ENCODE measurements at regions not wholly inside any gene's neighbourhood (a gene's known extent, or its start where the extent isn't known, plus 50 kb on each side); places are given as distances from the start of the nearest gene placed in this dataset.

GRCh38 chr13:75231235-75231634 is 250.7 kb downstream of the TBC1D4 start:
- Histone ChIP-seq H3K27me3 (replicated peaks; ENCODE audit: insufficient read depth, low read depth, low read length, poor library complexity) (no peaks in the 10 kb centered on the region), H3K4me1 (ENCODE audit: insufficient read depth, low read length, poor library complexity, severe bottlenecking) (no peaks in the 10 kb centered on the region), H3K27ac (ENCODE audit: low read depth, low read length, poor library complexity, severe bottlenecking) (no peak overlapping the region), H3K9me3 (ENCODE audit: low read depth, low read length, poor library complexity, severe bottlenecking) (no peaks in the 10 kb centered on the region), H3K4me3 (ENCODE audit: low read depth, low read length, poor library complexity, severe bottlenecking) (no peak overlapping the region), H3K36me3 (ENCODE audit: insufficient read depth, low read length, poor library complexity, severe bottlenecking) (no peaks in the 10 kb centered on the region)
- POLR2A ChIA-PET (ENCODE audit: low non-redundant PET): no interaction called here
- BruUV-seq (replicated peaks): no TSS peak
- TF ChIP-seq EZH2 (IDR thresholded peaks at IDR 0.05; ENCODE audit: borderline replicate concordance, low read depth, low read length, poor library complexity, severe bottlenecking): no peak
- TF ChIP-seq CTCF (conservative IDR thresholded peaks at IDR 0.05; ENCODE audit: low read depth, low read length): no peak
- CTCF ChIA-PET: no interaction called here
- no peak for DNase-seq (ENCODE audit: low spot score)
- intact Hi-C loops (cut with micrococcal nuclease; ENCODE audit: unreplicated experiment): no loop called here

- DNase-seq (ENCODE audit: low spot score): no peak
- no peaks in the 10 kb centered on the region for H3K9me3 ChIP-seq (ENCODE audit: low read depth, low read length, poor library complexity, severe bottlenecking)
- intact Hi-C loops (cut with micrococcal nuclease; ENCODE audit: unreplicated experiment): no loop called here
- no peaks in the 10 kb centered on the region for H3K27me3 ChIP-seq (replicated peaks; ENCODE audit: insufficient read depth, low read depth, low read length, poor library complexity)
- BruUV-seq (replicated peaks): no TSS peak
- no peak overlapping the region for H3K27ac ChIP-seq (ENCODE audit: low read depth, low read length, poor library complexity, severe bottlenecking)
- POLR2A ChIA-PET (ENCODE audit: low non-redundant PET): no interaction called here
- no peak overlapping the region for H3K4me3 ChIP-seq (ENCODE audit: low read depth, low read length, poor library complexity, severe bottlenecking)
- CTCF ChIA-PET: no interaction called here
- no peaks in the 10 kb centered on the region for H3K4me1 ChIP-seq (ENCODE audit: insufficient read depth, low read length, poor library complexity, severe bottlenecking)
- H3K36me3 ChIP-seq (ENCODE audit: insufficient read depth, low read length, poor library complexity, severe bottlenecking): no peaks in the 10 kb centered on the region
- TF ChIP-seq CTCF (conservative IDR thresholded peaks at IDR 0.05; ENCODE audit: low read depth, low read length) (no peak), EZH2 (IDR thresholded peaks at IDR 0.05; ENCODE audit: borderline replicate concordance, low read depth, low read length, poor library complexity, severe bottlenecking) (no peak)
Observed at GRCh38 chr13:75226733-75227435, 255.1 kb downstream of the TBC1D4 start.

GRCh38 chr13:75226092-75226491 is 255.9 kb downstream of the TBC1D4 start:
- Histone ChIP-seq H3K27ac (ENCODE audit: low read depth, low read length, poor library complexity, severe bottlenecking) (no peak overlapping the region), H3K4me3 (ENCODE audit: low read depth, low read length, poor library complexity, severe bottlenecking) (no peak overlapping the region), H3K9me3 (ENCODE audit: low read depth, low read length, poor library complexity, severe bottlenecking) (no peaks in the 10 kb centered on the region), H3K4me1 (ENCODE audit: insufficient read depth, low read length, poor library complexity, severe bottlenecking) (no peaks in the 10 kb centered on the region), H3K36me3 (ENCODE audit: insufficient read depth, low read length, poor library complexity, severe bottlenecking) (no peaks in the 10 kb centered on the region), H3K27me3 (replicated peaks; ENCODE audit: insufficient read depth, low read depth, low read length, poor library complexity) (no peaks in the 10 kb centered on the region)
- intact Hi-C loops (cut with micrococcal nuclease; ENCODE audit: unreplicated experiment): no loop called here
- DNase-seq (ENCODE audit: low spot score): no peak
- TF ChIP-seq CTCF (conservative IDR thresholded peaks at IDR 0.05; ENCODE audit: low read depth, low read length) (0 out of 2 replicates have a peak, but pooled peaks have one; percentile 8), EZH2 (IDR thresholded peaks at IDR 0.05; ENCODE audit: borderline replicate concordance, low read depth, low read length, poor library complexity, severe bottlenecking) (no peak)
- CTCF ChIA-PET: no interaction called here
- POLR2A ChIA-PET (ENCODE audit: low non-redundant PET): no interaction called here
- no TSS peak for BruUV-seq (replicated peaks)
